ENCODE measurements at regions not wholly inside any gene's neighbourhood (a gene's known extent, or its start where the extent isn't known, plus 50 kb on each side); places are given as distances from the start of the nearest gene placed in this dataset.

DNA sequence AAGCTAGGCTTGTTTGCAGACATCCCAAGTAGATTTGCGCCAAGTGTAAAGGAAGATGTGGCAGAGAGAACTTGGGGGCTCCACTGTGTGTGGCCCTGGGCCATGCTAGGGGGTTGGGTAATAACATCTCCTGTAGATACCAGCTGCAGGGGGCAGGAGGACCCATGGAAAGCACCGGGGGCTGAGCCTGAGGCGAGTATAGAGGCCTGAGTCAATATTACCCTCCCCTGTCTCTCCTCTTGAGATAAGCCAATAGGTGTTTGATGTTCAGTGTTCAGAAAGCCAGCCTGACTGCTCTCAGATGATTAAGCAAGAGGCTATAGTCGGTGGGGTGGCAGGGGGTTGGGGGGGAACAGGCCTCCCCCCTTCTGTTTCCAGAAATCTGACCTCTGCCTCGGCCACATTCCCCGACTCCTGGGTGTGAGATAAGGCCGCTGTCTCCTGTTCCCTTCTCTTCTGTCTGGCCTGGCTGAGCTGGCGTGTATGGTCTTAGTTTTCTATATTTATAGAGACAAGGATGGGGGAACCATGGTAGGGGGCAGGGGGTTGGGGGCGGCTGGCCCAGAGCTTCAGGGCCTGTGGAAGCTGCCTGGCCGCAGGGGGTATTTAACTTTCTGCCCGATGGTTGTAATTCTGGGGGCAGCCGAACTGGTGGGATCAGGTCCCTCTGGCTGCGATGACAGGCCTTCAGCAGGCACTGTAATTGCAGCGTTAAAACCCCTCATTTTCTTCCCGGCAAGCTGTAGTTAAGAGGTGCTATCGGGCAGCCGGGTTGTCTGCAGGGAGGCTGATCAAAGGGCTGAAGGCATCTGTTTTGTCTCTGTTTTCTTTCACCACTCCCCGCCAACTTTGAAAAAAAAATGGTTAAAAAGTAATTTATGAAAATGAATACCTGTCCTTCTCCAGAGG lies 292.0 kb downstream of the NSG2 start:
- Histone ChIP-seq H3K4me2 (ENCODE audit: low read length) (no peak overlapping the region), H3K4me3 (replicated peaks in 1 of 2; ENCODE audit: low read depth in 1 of 2, low read length in 2 of 2) (no peak overlapping the region), H3K79me2 (ENCODE audit: insufficient read depth, low read length) (no peaks in the 10 kb centered on the region), H3K9ac (ENCODE audit: low read length) (no peak overlapping the region), H3K9me2 (ENCODE audit: insufficient read depth) (no peaks in the 10 kb centered on the region), H3K27me3 (ENCODE audit: insufficient read depth, low read length) (peaks cover 31% of the 10 kb centered on the region; the same call in 1 of the 2 replicates), H3K27ac (ENCODE audit: low read depth, low read length) (no peak overlapping the region), H3K4me1 (ENCODE audit: control insufficient read depth in 1 of 2, insufficient read depth in 2 of 2, low read length in 2 of 2) (no peaks in the 10 kb centered on the region), H2AFZ (ENCODE audit: low read depth, low read length, poor library complexity, severe bottlenecking) (no peak overlapping the region), H3K36me3 (ENCODE audit: control insufficient read depth in 1 of 2, insufficient read depth in 2 of 2, low read length in 2 of 2) (no peaks in the 10 kb centered on the region), H4K20me1 (ENCODE audit: insufficient read depth) (no peaks in the 10 kb centered on the region), H3K9me3 (ENCODE audit: control insufficient read depth in 1 of 2, insufficient read depth in 1 of 2, low read depth in 1 of 2, low read length in 2 of 2) (no peaks in the 10 kb centered on the region)
- intact Hi-C loops (cut with micrococcal nuclease), result no loop called here
- no TSS peak for BruUV-seq (replicated peaks)
- TF ChIP-seq, protein P1, sequence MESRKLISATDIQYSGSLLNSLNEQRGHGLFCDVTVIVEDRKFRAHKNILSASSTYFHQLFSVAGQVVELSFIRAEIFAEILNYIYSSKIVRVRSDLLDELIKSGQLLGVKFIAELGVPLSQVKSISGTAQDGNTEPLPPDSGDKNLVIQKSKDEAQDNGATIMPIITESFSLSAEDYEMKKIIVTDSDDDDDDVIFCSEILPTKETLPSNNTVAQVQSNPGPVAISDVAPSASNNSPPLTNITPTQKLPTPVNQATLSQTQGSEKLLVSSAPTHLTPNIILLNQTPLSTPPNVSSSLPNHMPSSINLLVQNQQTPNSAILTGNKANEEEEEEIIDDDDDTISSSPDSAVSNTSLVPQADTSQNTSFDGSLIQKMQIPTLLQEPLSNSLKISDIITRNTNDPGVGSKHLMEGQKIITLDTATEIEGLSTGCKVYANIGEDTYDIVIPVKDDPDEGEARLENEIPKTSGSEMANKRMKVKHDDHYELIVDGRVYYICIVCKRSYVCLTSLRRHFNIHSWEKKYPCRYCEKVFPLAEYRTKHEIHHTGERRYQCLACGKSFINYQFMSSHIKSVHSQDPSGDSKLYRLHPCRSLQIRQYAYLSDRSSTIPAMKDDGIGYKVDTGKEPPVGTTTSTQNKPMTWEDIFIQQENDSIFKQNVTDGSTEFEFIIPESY (IDR thresholded peaks at IDR 0.05; ENCODE audit: extremely low read depth, insufficient replicate concordance, low read length), result no peak
- TF ChIP-seq EZH2phosphoT487 (IDR thresholded peaks at IDR 0.05; ENCODE audit: borderline replicate concordance), result no peak
- TF ChIP-seq SIN3A (IDR thresholded peaks at IDR 0.05; ENCODE audit: low read depth), result no peak
- no peak for TF ChIP-seq POLR2A (IDR thresholded peaks at IDR 0.05; ENCODE audit: borderline replicate concordance, extremely low read depth, insufficient read depth, insufficient read length)
- TF ChIP-seq, protein P2, sequence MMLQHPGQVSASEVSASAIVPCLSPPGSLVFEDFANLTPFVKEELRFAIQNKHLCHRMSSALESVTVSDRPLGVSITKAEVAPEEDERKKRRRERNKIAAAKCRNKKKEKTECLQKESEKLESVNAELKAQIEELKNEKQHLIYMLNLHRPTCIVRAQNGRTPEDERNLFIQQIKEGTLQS (IDR thresholded peaks at IDR 0.05), result no peak
- TF ChIP-seq, protein P3, sequence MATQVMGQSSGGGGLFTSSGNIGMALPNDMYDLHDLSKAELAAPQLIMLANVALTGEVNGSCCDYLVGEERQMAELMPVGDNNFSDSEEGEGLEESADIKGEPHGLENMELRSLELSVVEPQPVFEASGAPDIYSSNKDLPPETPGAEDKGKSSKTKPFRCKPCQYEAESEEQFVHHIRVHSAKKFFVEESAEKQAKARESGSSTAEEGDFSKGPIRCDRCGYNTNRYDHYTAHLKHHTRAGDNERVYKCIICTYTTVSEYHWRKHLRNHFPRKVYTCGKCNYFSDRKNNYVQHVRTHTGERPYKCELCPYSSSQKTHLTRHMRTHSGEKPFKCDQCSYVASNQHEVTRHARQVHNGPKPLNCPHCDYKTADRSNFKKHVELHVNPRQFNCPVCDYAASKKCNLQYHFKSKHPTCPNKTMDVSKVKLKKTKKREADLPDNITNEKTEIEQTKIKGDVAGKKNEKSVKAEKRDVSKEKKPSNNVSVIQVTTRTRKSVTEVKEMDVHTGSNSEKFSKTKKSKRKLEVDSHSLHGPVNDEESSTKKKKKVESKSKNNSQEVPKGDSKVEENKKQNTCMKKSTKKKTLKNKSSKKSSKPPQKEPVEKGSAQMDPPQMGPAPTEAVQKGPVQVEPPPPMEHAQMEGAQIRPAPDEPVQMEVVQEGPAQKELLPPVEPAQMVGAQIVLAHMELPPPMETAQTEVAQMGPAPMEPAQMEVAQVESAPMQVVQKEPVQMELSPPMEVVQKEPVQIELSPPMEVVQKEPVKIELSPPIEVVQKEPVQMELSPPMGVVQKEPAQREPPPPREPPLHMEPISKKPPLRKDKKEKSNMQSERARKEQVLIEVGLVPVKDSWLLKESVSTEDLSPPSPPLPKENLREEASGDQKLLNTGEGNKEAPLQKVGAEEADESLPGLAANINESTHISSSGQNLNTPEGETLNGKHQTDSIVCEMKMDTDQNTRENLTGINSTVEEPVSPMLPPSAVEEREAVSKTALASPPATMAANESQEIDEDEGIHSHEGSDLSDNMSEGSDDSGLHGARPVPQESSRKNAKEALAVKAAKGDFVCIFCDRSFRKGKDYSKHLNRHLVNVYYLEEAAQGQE (IDR thresholded peaks at IDR 0.05; ENCODE audit: low read depth), result no peak
- no peak for TF ChIP-seq JUND (IDR thresholded peaks at IDR 0.05)
- TF ChIP-seq, protein P4, sequence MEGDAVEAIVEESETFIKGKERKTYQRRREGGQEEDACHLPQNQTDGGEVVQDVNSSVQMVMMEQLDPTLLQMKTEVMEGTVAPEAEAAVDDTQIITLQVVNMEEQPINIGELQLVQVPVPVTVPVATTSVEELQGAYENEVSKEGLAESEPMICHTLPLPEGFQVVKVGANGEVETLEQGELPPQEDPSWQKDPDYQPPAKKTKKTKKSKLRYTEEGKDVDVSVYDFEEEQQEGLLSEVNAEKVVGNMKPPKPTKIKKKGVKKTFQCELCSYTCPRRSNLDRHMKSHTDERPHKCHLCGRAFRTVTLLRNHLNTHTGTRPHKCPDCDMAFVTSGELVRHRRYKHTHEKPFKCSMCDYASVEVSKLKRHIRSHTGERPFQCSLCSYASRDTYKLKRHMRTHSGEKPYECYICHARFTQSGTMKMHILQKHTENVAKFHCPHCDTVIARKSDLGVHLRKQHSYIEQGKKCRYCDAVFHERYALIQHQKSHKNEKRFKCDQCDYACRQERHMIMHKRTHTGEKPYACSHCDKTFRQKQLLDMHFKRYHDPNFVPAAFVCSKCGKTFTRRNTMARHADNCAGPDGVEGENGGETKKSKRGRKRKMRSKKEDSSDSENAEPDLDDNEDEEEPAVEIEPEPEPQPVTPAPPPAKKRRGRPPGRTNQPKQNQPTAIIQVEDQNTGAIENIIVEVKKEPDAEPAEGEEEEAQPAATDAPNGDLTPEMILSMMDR (IDR thresholded peaks at IDR 0.05 in 2 of 3, conservative IDR thresholded peaks at IDR 0.05 in 1 of 3; ENCODE audit: borderline replicate concordance in 1 of 3, insufficient read depth in 1 of 3, low read depth in 2 of 3, low read length in 2 of 3), result no peak
- no peak for TF ChIP-seq EGR1 (IDR thresholded peaks at IDR 0.05; ENCODE audit: low read depth)
- no peak for TF ChIP-seq RAD21 (IDR thresholded peaks at IDR 0.05; ENCODE audit: low read depth)
- no peak for TF ChIP-seq ZNF274 (IDR thresholded peaks at IDR 0.05; ENCODE audit: low read depth, low read length)
- TF ChIP-seq SP1 (IDR thresholded peaks at IDR 0.05; ENCODE audit: low read depth), result no peak
- TF ChIP-seq EZH2 (IDR thresholded peaks at IDR 0.05), result no peak
- TF ChIP-seq, protein P5, sequence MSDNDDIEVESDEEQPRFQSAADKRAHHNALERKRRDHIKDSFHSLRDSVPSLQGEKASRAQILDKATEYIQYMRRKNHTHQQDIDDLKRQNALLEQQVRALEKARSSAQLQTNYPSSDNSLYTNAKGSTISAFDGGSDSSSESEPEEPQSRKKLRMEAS (IDR thresholded peaks at IDR 0.05), result no peak
- TF ChIP-seq POLR2AphosphoS5 (IDR thresholded peaks at IDR 0.05; ENCODE audit: low read depth, low read length), result no peak
- no peak for TF ChIP-seq CEBPB (IDR thresholded peaks at IDR 0.05; ENCODE audit: low read depth)
- TF ChIP-seq ELF1 (IDR thresholded peaks at IDR 0.05; ENCODE audit: borderline replicate concordance, low read depth), result no peak
- ChIA-PET CTCF (no interaction called here), RAD21 (ENCODE audit: low non-redundant PET in 1 of 2, low total read pairs in 2 of 2, uncharacterized antibody in 2 of 2, unreplicated experiment in 2 of 2) (no interaction called here), POLR2A (no interaction called here)
- DNase-seq (ENCODE audit: low read depth, low spot score), result no peak
- no peak for ATAC-seq

Data from HCT116 (cell line).